Esophagus mucosa (tissue), 1 donor: ENCODE measurements at regions not wholly inside any gene's neighbourhood (a gene's known extent, or its start where the extent isn't known, plus 50 kb on each side); places are given as distances from the start of the nearest gene placed in this dataset.
"Not testable (repeated sequence)": the region's sequence is repeated elsewhere in the genome, so short reads cannot be mapped to it uniquely, and the experiment has no call there.

Experiments used
- ATAC-seq: fragments of 200-7000 bp; cut with Tn5 transposase; one replicate; pipeline ENCODE4 v1.9.1; 2020
- donor health status: DM: yes; HTN: yes; CAD: no.

GRCh38 chr10:44267007-44267406 lies 117.9 kb downstream of the CXCL12 start:
- ATAC-seq = no peak

DNA sequence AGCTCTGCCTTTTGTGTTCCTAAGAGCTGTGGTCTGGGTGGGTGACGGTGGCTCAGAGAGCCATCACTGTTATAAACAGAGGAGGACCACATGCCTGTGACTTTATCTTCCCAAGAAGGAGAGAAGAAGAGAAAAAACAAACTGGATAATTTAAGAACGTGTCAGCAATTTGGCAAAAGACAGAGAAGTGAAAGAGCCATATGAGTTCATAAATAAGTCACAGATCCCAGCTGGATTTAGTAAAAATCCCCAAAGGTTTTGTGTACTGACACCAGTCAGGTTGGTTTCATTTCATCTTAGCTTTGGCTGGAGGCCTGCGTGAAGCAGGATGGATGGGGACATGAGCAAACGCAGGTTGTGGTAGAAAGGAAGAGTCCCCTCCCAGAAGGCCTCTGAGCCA lies 120.7 kb downstream of the CXCL12 start:
- no peak for ATAC-seq

- ATAC-seq = no peak
Measured at GRCh38 chr10:44263771-44264170, 121.1 kb downstream of the CXCL12 start.

- no peak for ATAC-seq
Measured at GRCh38 chr10:44262551-44263251, 122.2 kb downstream of the CXCL12 start.

DNA sequence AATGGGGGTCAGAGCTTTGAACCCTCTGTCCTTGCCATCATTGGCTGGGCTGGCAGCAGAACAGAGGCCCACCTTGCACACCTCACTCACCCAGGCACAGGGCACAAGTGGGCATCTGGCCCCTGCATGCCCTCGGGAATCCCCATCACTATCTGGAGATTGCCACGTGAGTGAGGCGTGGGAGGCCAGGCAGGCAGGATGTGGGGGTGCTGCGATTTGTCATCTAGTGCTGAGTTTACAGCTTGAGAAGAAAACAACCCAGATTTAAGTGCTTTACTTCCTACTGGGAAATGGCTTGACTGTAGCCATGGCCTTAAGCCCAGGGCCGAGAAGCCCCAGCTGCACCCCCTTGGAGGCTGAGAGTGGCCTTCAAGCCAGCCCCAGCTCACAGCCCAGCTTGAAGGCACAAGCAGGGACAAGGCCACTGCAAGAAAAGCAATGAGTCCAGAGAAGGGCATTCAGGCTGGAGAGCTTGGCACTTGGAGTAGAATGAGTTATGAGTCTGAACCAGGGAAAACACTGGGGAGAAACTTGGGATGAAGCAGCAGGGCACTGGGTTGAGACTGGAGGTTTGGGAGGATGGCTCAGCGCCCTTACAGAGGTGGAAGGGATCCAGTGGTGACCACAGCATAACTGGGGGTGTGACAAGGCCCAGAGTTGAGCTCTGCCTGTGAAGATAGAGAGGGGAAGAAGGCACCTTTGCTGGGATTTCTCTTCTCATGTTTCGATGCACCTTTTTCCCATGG lies 123.0 kb downstream of the CXCL12 start:
- no peak for ATAC-seq

GRCh38 chr10:44261296-44261695 lies 123.6 kb downstream of the CXCL12 start:
- ATAC-seq = no peak

GRCh38 chr10:44260286-44260928 lies 124.5 kb downstream of the CXCL12 start:
- no peak for ATAC-seq

DNA sequence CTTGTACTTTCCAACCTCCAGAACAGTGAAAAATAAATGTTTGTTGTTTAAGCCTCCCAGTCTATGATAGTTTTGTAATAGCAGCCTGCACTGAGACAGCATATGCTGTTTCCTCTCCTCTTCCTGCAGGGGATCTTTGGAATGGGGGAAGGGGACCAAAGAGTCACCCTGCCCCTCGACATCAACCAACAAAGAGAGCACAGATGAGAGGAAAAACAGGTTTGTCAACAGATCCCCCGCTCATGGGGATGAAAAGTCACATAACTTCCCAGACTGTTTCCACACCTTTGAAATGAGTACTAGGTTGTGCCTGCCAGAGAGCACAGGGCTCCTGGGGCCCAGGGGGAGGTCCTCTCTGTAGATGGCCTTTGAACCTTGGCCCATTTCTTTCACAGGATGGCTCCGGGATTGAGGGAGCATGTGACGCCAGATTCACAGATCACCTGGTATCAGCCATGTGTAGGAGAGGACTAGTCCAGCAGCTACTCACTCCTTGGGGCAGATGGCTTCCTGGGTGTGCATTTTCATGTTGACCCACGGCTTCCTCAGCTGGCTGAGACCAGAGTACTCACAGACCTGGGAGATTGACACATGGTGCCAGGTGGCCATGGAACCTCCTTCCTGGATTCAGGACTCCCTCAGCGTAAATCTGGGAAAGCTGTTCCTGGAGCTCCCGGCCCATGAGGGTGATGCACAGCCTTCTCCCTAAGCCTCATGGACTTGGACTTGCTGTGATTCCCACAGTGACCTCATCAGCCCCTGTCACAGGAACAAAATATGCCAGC lies 125.6 kb downstream of the CXCL12 start:
- ATAC-seq = no peak

GRCh38 chr10:44258460-44259089 lies 126.3 kb downstream of the CXCL12 start:
- ATAC-seq = no peak

- no peak for ATAC-seq
Measured at GRCh38 chr10:44258019-44258418, 126.9 kb downstream of the CXCL12 start.

GRCh38 chr10:44253769-44254462 lies 131.0 kb downstream of the CXCL12 start:
- no peak for ATAC-seq

GRCh38 chr10:44252631-44253030 lies 132.3 kb downstream of the CXCL12 start:
- not testable (repeated sequence) for ATAC-seq

DNA sequence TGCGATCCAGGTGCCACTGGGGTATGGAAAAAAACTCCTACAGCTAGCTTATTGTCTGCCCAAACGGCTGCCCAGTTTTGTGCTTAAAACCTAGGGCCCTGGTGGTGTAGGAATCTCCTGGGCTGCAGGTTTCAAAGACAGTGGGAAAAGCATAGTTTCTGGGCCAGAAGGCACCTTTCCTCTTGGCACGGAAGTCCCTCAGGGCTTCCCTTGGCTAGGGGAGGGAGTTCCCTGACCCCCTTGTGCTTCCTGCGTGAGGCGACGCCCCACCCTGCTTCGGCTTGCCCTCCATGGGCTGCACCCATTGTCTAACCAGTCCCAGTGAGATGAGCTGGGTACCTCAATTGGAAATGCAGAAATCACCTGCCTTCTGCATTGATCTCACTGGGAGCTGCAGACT lies 135.0 kb downstream of the CXCL12 start:
- ATAC-seq = not testable (repeated sequence)

GRCh38 chr10:44249490-44249889 lies 135.4 kb downstream of the CXCL12 start:
- no peak for ATAC-seq

DNA sequence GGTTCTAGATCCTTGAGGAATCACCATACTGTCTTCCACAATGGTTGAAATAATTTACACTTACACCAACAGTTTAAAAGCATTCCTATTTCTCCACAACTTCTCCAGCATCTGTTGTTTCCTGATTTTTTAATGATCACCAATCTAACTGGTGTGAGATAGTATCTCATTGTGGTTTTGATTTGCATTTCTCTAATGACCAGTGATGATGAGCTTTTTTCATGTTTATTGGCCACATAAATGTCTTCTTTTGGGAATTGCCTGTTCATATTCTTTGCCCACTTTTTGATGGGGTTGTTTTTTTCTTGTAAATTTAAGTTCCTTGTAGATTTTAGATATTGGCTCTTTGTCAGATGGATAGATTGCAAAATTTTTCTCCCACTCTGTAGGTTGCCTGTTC lies 138.2 kb downstream of the CXCL12 start:
- ATAC-seq = not testable (repeated sequence)

DNA sequence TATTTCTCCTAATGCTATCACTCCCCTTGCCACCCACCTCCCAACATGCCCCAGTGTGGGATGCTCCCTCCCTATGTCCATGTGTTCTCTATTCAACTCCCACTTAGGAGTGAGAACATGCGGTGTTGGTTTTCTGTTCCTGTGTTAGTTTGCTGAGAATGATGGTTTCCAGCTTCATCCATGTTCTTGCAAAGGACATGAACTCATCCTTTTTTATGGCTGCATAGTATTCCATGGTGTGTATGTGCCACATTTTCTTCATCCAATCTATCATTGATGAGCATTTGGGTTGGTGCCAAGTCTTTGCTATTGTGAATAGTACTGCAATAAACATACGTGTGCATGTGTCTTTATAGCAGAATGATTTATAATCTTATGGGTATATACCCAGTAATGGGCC lies 138.6 kb downstream of the CXCL12 start:
- not testable (repeated sequence) for ATAC-seq

DNA sequence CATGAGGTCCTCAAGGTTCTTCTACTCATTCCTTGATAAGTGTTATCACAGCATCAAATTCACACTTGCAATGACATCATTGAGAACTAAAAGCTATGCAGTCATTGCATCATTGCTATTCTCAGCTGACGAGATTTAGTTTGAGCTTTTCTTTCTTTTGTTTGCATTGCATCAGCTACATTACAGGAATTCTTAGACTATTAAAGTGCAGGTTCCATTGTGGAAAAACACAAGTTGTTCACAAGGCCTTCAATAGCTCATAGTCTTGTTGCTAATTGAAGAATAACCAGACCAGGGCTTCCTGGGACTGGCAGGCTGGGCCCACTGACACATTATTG lies 139.3 kb downstream of the CXCL12 start:
- ATAC-seq = no peak

- ATAC-seq = no peak
Measured at GRCh38 chr10:44244745-44245600, 139.9 kb downstream of the CXCL12 start.

DNA sequence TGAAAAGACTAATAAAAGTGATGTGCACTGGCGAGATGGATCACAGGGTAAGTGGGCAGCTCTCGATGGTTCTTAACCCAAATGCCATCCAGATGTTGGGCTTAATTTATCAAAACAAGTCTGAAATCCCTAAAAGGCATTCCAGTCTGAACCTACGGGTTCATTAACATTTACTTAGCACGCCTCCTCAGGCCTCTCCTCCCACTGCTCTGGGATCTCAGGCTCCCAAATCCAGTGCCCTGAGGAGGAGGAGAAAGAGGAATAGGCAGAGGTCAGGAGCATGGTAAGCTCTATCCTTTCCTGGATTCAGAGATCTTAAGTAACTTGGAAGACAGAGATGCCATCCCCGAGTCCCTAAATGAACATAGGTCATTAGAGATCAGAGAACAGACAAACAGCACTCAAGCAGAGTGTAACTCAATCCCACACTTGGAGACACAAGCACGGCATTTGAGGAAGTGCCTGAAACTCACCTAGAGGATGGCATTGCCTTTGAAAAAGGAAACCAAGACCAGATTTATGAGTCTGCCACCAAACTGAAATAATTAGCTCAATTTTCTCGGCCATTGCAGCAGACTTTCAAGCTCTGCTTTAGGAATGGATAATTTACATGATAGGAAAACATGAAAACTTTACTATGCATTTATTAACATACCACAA lies 140.9 kb downstream of the CXCL12 start:
- no peak for ATAC-seq

GRCh38 chr10:44242826-44243225 lies 142.1 kb downstream of the CXCL12 start:
- ATAC-seq = no peak
